ENCODE measurements at regions not wholly inside any gene's neighbourhood (a gene's known extent, or its start where the extent isn't known, plus 50 kb on each side); places are given as distances from the start of the nearest gene placed in this dataset.

GRCh38 chr2:16072638-16073290, 132.4 kb downstream of the MYCN start:
- Mint-ChIP-seq H3K9me3 (ENCODE audit: unreplicated experiment) (no peaks in the 10 kb centered on the region), H3K27me3 (ENCODE audit: unreplicated experiment) (peaks cover 7% of the 10 kb centered on the region), H3K36me3 (ENCODE audit: low read depth, unreplicated experiment) (no peaks in the 10 kb centered on the region), H3K4me3 (ENCODE audit: unreplicated experiment) (no peak overlapping the region), H3K27ac (ENCODE audit: unreplicated experiment) (no peak overlapping the region), H3K4me1 (ENCODE audit: unreplicated experiment) (no peaks in the 10 kb centered on the region)
- TF ChIP-seq CTCF (IDR thresholded peaks at IDR 0.05; ENCODE audit: unreplicated experiment): no peak
- DNase-seq (ENCODE audit: low spot score): no peak

- no peak for TF ChIP-seq CTCF (IDR thresholded peaks at IDR 0.05; ENCODE audit: unreplicated experiment)
- Mint-ChIP-seq H3K4me1 (ENCODE audit: unreplicated experiment) (no peaks in the 10 kb centered on the region), H3K9me3 (ENCODE audit: unreplicated experiment) (no peaks in the 10 kb centered on the region), H3K36me3 (ENCODE audit: low read depth, unreplicated experiment) (no peaks in the 10 kb centered on the region), H3K4me3 (ENCODE audit: unreplicated experiment) (no peak overlapping the region), H3K27ac (ENCODE audit: unreplicated experiment) (no peak overlapping the region), H3K27me3 (ENCODE audit: unreplicated experiment) (peaks cover 7% of the 10 kb centered on the region)
- no peak for DNase-seq (ENCODE audit: low spot score)
These were observed 131.7 kb downstream of the MYCN start for GRCh38 chr2:16071865-16072637.

DNA sequence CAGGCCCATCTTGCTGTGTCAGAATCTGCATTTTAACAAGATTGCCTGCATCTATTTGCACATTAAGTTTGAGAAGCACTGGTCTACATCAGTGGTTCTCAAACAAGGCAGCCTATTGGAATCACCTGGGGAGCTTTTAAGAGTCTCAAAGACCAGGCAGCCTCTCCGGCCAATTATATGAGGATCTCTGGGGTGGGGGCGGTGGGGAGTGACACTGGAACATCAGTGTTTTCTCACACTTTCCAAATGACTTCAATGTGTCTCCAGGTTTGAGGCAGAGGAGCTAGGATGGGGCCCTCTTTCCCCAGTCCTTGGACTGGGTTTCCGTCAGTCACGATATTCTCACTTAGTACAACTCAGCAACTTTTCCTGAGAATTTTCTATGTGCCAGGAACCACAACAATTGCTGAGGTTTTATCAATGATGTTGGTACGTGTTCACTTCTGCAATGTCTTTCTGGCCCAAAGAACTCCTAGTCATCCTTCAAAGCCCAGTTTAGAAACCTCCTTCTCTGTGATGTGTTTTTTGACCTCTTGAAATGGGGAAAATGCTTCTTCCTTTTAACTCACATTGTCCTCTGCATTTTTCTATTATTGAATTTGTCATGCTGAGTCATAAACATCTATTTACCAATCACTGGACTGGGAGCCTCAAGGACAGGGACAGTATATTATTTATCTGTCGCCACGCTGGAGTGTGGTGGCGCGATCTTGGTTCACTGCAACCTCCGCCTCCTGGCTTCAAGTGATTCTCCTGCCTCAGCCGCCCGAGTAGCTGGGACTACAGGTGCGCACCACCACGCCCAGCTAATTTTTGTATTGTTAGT, 130.9 kb downstream of the MYCN start:
- no peak overlapping the region for H3K4me3 Mint-ChIP-seq (ENCODE audit: unreplicated experiment)
- no peaks in the 10 kb centered on the region for H3K9me3 Mint-ChIP-seq (ENCODE audit: unreplicated experiment)
- no peak for DNase-seq (ENCODE audit: low spot score)
- H3K4me1 Mint-ChIP-seq (ENCODE audit: unreplicated experiment): no peaks in the 10 kb centered on the region
- no peaks in the 10 kb centered on the region for H3K36me3 Mint-ChIP-seq (ENCODE audit: low read depth, unreplicated experiment)
- H3K27ac Mint-ChIP-seq (ENCODE audit: unreplicated experiment): no peak overlapping the region
- peaks cover 7% of the 10 kb centered on the region for H3K27me3 Mint-ChIP-seq (ENCODE audit: unreplicated experiment)
- TF ChIP-seq CTCF (IDR thresholded peaks at IDR 0.05; ENCODE audit: unreplicated experiment): no peak

- no peak overlapping the region for H3K4me3 Mint-ChIP-seq (ENCODE audit: unreplicated experiment)
- no peaks in the 10 kb centered on the region for H3K4me1 Mint-ChIP-seq (ENCODE audit: unreplicated experiment)
- peaks cover 7% of the 10 kb centered on the region for H3K27me3 Mint-ChIP-seq (ENCODE audit: unreplicated experiment)
- H3K27ac Mint-ChIP-seq (ENCODE audit: unreplicated experiment): no peak overlapping the region
- no peak for DNase-seq (ENCODE audit: low spot score)
- H3K36me3 Mint-ChIP-seq (ENCODE audit: low read depth, unreplicated experiment): no peaks in the 10 kb centered on the region
- H3K9me3 Mint-ChIP-seq (ENCODE audit: unreplicated experiment): no peaks in the 10 kb centered on the region
- no peak for TF ChIP-seq CTCF (IDR thresholded peaks at IDR 0.05; ENCODE audit: unreplicated experiment)
These were observed 130.3 kb downstream of the MYCN start for GRCh38 chr2:16070648-16070971.

Data from endothelial cell (in vitro differentiated cells).